Astrocyte (in vitro differentiated cells and primary cell): ENCODE measurements at regions not wholly inside any gene's neighbourhood (a gene's known extent, or its start where the extent isn't known, plus 50 kb on each side); places are given as distances from the start of the nearest gene placed in this dataset.
"Not testable (repeated sequence)": the region's sequence is repeated elsewhere in the genome, so short reads cannot be mapped to it uniquely, and the experiment has no call there.

Experiments used
- DNase-seq: peaks from one replicate; pipeline ENCODE4 v3.0.0-alpha.2; 2010; ENCODE audit warnings: low read depth
- FAIRE-seq: peaks from 2 replicates; lab custom pipeline; 2011; peaks lifted over from hg19 to GRCh38; lab: Jason Lieb, UNC
- H2AFZ ChIP-seq: 2 replicates; pipeline ENCODE4 v1.6.0; 2012; ENCODE audit warnings: low read depth, low read length, inconsistent platforms
- H3K27ac ChIP-seq: 2 replicates; pipeline ENCODE4 v1.5.1; 2011; ENCODE audit warnings: low read depth, low read length, inconsistent platforms
- H3K27me3 ChIP-seq: 2 replicates; pipeline ENCODE4 v1.6.0; 2011; ENCODE audit warnings: low read length, inconsistent platforms; ENCODE audit not compliant: insufficient read depth
- H3K36me3 ChIP-seq: 2 replicates; pipeline ENCODE4 v1.5.1; 2011; ENCODE audit warnings: low read length, inconsistent platforms; ENCODE audit not compliant: insufficient read depth
- H3K4me1 ChIP-seq: 2 replicates; pipeline ENCODE4 v1.5.1; 2011; ENCODE audit warnings: low read length, inconsistent platforms; ENCODE audit not compliant: insufficient read depth
- H3K4me2 ChIP-seq: 2 replicates; pipeline ENCODE4 v1.6.0; 2012; ENCODE audit warnings: low read length, inconsistent platforms
- H3K4me3 ChIP-seq: 2 replicates; pipeline ENCODE4 v1.5.1; 2011; ENCODE audit warnings: low read depth, mild to moderate bottlenecking, low read length, inconsistent platforms; ENCODE audit not compliant: insufficient read depth
- H3K79me2 ChIP-seq: 2 replicates; pipeline ENCODE4 v1.6.0; 2012; ENCODE audit warnings: mild to moderate bottlenecking, low read length, inconsistent platforms; ENCODE audit not compliant: insufficient read depth
- H3K9ac ChIP-seq: 2 replicates; pipeline ENCODE4 v1.6.0; 2012; ENCODE audit warnings: mild to moderate bottlenecking, low read length, inconsistent platforms
- H3K9me3 ChIP-seq: 2 replicates; pipeline ENCODE4 v1.5.1; 2012; ENCODE audit warnings: low read depth, mild to moderate bottlenecking, low read length, inconsistent platforms; ENCODE audit not compliant: insufficient read depth
- H4K20me1 ChIP-seq: 2 replicates; pipeline ENCODE4 v1.6.0; 2012; ENCODE audit warnings: low read length, inconsistent platforms; ENCODE audit not compliant: insufficient read depth
- H3K27ac Mint-ChIP-seq: one replicate; pipeline ENCODE4 v1.8.0; 2021; ENCODE audit warnings: mild to moderate bottlenecking, mixed read lengths; ENCODE audit not compliant: unreplicated experiment
- H3K27me3 Mint-ChIP-seq: one replicate; pipeline ENCODE4 v1.8.0; 2021; ENCODE audit warnings: low read depth, mixed read lengths; ENCODE audit not compliant: unreplicated experiment
- H3K36me3 Mint-ChIP-seq: one replicate; pipeline ENCODE4 v1.8.0; 2021; ENCODE audit warnings: low read depth, mixed read lengths; ENCODE audit not compliant: unreplicated experiment
- H3K4me1 Mint-ChIP-seq: one replicate; pipeline ENCODE4 v1.8.0; 2021; ENCODE audit warnings: low read depth, mixed read lengths; ENCODE audit not compliant: unreplicated experiment
- H3K4me3 Mint-ChIP-seq: one replicate; pipeline ENCODE4 v1.8.0; 2021; ENCODE audit warnings: mild to moderate bottlenecking, moderate library complexity, mixed read lengths; ENCODE audit not compliant: unreplicated experiment
- H3K9me3 Mint-ChIP-seq: one replicate; pipeline ENCODE4 v1.8.0; 2021; ENCODE audit warnings: mild to moderate bottlenecking, mixed read lengths; ENCODE audit not compliant: unreplicated experiment

DNA sequence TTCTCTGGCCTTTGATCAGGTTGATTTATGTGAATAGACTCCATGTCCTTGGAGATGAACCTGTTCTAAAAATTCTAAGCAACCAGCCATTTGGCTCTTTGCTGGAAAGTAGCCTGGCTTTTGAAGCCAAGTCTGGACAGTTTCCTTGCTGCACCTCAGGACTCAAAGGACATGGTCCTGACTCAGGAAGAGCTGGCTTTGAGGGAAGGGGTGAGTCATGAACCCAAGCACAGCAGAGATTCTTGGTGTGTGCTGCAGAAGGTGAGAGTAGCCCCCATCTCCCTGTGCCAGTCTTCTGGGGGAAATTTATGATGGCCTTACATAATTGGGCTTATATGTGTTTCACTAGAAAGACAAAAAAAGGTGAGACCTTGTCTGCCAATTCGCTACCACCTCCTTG lies 287.2 kb upstream of the PLGLB2 start:
- H3K4me3 ChIP-seq, H3K4me2 ChIP-seq, H3K4me1 ChIP-seq, H3K4me3 Mint-ChIP-seq, H3K9ac ChIP-seq, H3K9me3 ChIP-seq, H3K27me3 ChIP-seq, H3K27me3 Mint-ChIP-seq, FAIRE-seq, H3K27ac ChIP-seq, H3K9me3 Mint-ChIP-seq, H3K36me3 ChIP-seq, H3K36me3 Mint-ChIP-seq, DNase-seq, H3K27ac Mint-ChIP-seq, H2AFZ ChIP-seq: not testable (repeated sequence)
- Histone ChIP-seq H4K20me1 (peaks cover 30% of the 10 kb centered on the region), H3K79me2 (peaks cover 68% of the 10 kb centered on the region)
- peaks cover 20% of the 10 kb centered on the region for H3K4me1 Mint-ChIP-seq

DNA sequence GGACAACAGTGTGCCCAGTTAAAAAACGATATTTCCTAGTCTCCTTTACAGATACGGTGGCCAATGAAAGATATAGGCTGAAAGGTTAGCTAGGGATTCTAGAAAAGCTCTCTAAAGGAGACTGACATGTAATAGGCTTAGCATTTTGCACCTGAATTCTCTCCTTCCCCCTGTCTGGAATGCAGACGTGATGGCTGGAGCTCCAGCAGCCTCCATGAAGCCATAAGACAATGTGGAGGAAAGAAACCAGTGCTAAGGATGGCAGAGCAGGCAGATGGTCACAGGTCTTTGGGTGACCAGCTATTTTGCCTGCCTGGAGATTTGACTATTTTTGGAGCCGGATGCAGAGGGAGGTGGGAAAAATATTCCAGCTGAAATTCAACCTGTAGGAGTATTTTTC lies 286.2 kb upstream of the PLGLB2 start:
- not testable (repeated sequence) for H3K36me3 ChIP-seq, H3K4me3 ChIP-seq, H3K9me3 Mint-ChIP-seq, H3K9ac ChIP-seq, H3K4me2 ChIP-seq, FAIRE-seq, H3K4me1 ChIP-seq, DNase-seq, H3K27me3 ChIP-seq, H3K27me3 Mint-ChIP-seq, H3K4me3 Mint-ChIP-seq, H3K27ac Mint-ChIP-seq, H2AFZ ChIP-seq, H3K27ac ChIP-seq, H3K36me3 Mint-ChIP-seq, H3K9me3 ChIP-seq
- H3K4me1 Mint-ChIP-seq = peaks cover 25% of the 10 kb centered on the region
- Histone ChIP-seq H3K79me2 (peaks cover 71% of the 10 kb centered on the region), H4K20me1 (peaks cover 34% of the 10 kb centered on the region)

DNA sequence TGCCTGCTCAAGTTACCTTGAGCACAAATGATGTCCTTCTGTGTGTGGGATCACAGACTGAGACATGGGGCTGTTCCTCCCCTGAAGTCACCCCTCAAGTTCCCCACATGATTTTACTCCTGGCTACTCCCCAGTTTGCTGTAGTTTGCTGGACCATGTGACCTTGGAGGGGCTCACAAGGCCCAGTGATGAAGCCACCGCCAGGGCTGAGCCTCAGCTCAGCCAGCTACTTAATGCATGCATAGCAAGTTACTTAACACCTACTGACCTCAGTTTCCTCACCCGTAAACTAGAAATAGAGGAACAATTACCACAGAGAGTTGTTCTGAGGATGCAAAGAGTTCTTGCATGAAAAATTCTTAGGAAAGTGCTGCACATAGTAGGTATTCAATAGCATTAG lies 283.7 kb upstream of the PLGLB2 start:
- not testable (repeated sequence) for H3K9ac ChIP-seq, H3K4me3 Mint-ChIP-seq, H3K27ac Mint-ChIP-seq, DNase-seq, H3K36me3 Mint-ChIP-seq, H3K27me3 ChIP-seq, H3K36me3 ChIP-seq, FAIRE-seq, H3K27ac ChIP-seq, H3K4me1 ChIP-seq, H3K9me3 Mint-ChIP-seq, H3K27me3 Mint-ChIP-seq, H3K4me3 ChIP-seq, H2AFZ ChIP-seq, H3K9me3 ChIP-seq, H3K4me2 ChIP-seq
- Histone ChIP-seq H4K20me1 (peaks cover 40% of the 10 kb centered on the region), H3K79me2 (peaks cover 78% of the 10 kb centered on the region)
- H3K4me1 Mint-ChIP-seq = peaks cover 28% of the 10 kb centered on the region

DNA sequence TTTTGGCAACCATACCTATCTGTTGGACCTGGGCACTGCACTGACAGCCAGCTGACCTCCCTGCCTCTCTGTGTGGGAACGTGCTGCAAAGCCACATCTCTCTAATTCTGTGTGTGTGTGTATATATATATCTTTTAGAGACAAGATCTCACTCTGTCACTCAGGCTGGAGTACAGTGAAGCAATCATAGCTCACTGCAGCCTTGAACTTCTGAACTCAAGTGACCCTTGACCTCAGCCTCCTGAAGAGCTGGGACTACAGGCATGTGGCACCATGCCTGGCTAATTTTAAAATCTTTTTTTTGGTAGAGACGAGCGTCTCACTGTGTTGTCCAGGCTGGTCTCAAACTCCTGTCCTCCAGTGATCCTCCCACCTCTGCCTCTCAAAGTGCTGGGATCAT lies 282.2 kb upstream of the PLGLB2 start:
- not testable (repeated sequence) for H3K27ac Mint-ChIP-seq, H3K36me3 ChIP-seq, H2AFZ ChIP-seq, H3K4me1 ChIP-seq, H3K36me3 Mint-ChIP-seq, H3K27ac ChIP-seq, H3K4me3 Mint-ChIP-seq, H3K9me3 ChIP-seq, H3K9me3 Mint-ChIP-seq, DNase-seq, FAIRE-seq, H3K27me3 ChIP-seq, H3K9ac ChIP-seq, H3K27me3 Mint-ChIP-seq, H3K4me2 ChIP-seq, H3K4me3 ChIP-seq
- H3K79me2 ChIP-seq = peaks cover 86% of the 10 kb centered on the region
- peaks cover 31% of the 10 kb centered on the region for H3K4me1 Mint-ChIP-seq
- peaks cover 37% of the 10 kb centered on the region for H4K20me1 ChIP-seq

DNA sequence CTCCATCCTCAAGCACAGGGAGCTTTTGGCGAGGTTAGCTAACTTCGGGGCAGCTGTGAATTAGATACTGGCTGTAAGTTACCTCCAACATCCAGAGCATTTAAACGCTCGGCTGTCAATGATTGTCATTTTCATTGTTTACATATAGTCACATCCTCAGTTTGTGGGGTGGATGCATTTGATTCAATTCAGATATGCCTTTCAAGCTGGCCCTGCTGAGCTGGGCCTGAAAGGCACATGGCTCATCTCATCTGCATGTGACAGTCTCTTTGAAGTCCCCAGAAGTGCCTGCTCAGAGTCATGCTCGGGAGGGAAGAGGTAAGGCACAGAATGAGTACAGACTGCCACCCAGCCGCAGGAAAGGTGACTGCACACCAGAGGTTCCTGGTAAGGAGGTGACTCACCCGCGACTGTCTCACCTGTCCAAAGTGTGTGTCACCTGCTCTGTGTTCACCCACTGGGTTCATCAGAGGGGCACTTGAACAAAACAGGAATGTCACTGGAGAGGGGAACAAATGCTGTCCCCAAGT lies 281.2 kb upstream of the PLGLB2 start:
- H3K4me1 ChIP-seq, DNase-seq, H3K36me3 ChIP-seq, H3K9me3 ChIP-seq, H3K27ac Mint-ChIP-seq, H3K27ac ChIP-seq, H3K9ac ChIP-seq, H3K27me3 ChIP-seq, H3K4me3 Mint-ChIP-seq, H3K36me3 Mint-ChIP-seq, H3K27me3 Mint-ChIP-seq, FAIRE-seq, H3K9me3 Mint-ChIP-seq, H3K4me3 ChIP-seq, H2AFZ ChIP-seq: not testable (repeated sequence)
- peak overlapping the region; percentile 3 for H3K4me2 ChIP-seq
- peaks cover 89% of the 10 kb centered on the region for H3K79me2 ChIP-seq
- H3K4me1 Mint-ChIP-seq = peaks cover 29% of the 10 kb centered on the region
- peaks cover 37% of the 10 kb centered on the region for H4K20me1 ChIP-seq

DNA sequence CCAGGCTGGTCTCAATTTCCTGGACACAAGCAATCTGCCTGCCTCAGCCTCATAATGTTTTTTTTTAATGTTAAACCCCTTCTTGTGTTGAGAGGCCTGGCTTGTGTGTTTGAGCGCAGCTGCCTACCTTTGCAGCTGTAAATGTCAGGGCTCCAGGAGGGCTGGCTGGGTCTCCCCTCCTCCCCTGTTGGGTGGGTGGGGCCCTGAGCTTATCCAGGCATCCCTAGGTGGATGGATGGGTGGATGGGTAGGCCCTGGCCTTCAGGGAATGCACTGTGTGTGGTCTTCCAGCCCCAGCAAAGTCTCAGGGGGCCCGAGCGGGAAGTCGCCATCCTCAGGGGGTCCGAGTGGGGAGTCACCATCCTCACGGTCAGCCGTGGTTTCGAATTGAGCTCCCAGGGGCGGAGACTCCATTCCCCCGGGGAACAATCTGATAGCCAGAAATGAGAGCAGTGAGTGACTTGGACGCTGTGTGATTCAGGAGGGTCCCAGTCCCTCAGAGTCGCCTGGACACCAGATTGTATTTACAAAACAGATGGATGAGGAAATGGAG lies 279.4 kb upstream of the PLGLB2 start:
- not testable (repeated sequence) for H2AFZ ChIP-seq, H3K9me3 Mint-ChIP-seq, H3K36me3 Mint-ChIP-seq, H3K36me3 ChIP-seq, DNase-seq, H3K4me1 ChIP-seq, FAIRE-seq, H3K4me3 ChIP-seq, H3K9me3 ChIP-seq, H3K27me3 Mint-ChIP-seq, H3K9ac ChIP-seq, H3K27me3 ChIP-seq
- Histone ChIP-seq H3K4me2 (peak overlapping the region; percentile 26), H4K20me1 (peaks cover 29% of the 10 kb centered on the region), H3K27ac (peak overlapping the region; percentile 33), H3K79me2 (peaks cover 84% of the 10 kb centered on the region)
- Mint-ChIP-seq H3K4me1 (peaks cover 28% of the 10 kb centered on the region), H3K4me3 (peak overlapping the region; percentile 40), H3K27ac (peak overlapping the region; percentile 72)
